ENCODE measurements at regions not wholly inside any gene's neighbourhood (a gene's known extent, or its start where the extent isn't known, plus 50 kb on each side); places are given as distances from the start of the nearest gene placed in this dataset.

DNA sequence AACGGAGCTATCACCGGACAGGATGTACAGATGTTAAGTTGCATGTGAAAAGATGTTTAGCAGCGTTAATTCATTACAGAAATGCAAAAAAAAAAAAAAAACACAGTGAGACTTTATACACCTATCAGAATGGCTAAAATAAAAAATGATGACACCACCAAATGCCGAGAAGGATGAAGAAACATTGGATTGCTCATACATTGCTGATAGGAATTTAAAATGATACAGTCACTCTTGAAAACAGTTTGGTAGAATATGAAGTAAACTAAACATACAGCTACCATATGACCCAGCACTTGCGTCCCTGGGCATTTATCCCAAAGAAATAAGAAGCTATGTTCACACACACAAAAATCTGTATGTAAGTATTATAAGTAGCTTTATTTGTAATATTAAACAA, 574.1 kb downstream of the SLC16A7 start:
- no peak overlapping the region for H3K27ac ChIP-seq (ENCODE audit: control insufficient read depth, insufficient read depth, low read length)
- H3K9me1 ChIP-seq (ENCODE audit: control insufficient read depth, extremely low read depth, insufficient read depth, low read length) = no peaks in the 10 kb centered on the region
- no peaks in the 10 kb centered on the region for H3K27me3 ChIP-seq (ENCODE audit: control insufficient read depth, extremely low read depth, insufficient read depth, low read length)
- no peaks in the 10 kb centered on the region for H3K79me2 ChIP-seq (ENCODE audit: control insufficient read depth, insufficient read depth, low read length)
- TF ChIP-seq EZH2 (IDR thresholded peaks at IDR 0.05; ENCODE audit: low read length) (no peak), CTCF (optimal IDR thresholded peaks at IDR 0.05 in 1 of 3, IDR thresholded peaks at IDR 0.05 in 1 of 3, conservative IDR thresholded peaks at IDR 0.05 in 1 of 3; ENCODE audit: extremely low read depth in 1 of 3, insufficient read depth in 2 of 3, low read length in 3 of 3) (no peak)
- H3K9ac ChIP-seq (ENCODE audit: control insufficient read depth, extremely low read depth, insufficient read depth, low read length) = no peak overlapping the region
- H4K20me1 ChIP-seq (ENCODE audit: control insufficient read depth, extremely low read depth, insufficient read depth, low read length) = no peaks in the 10 kb centered on the region
- FAIRE-seq = no peak
- no peaks in the 10 kb centered on the region for H3K9me3 ChIP-seq (ENCODE audit: control insufficient read depth, low read depth, low read length)
- no peak for DNase-seq (ENCODE audit: low read depth, low spot score)
- H3K4me1 ChIP-seq (ENCODE audit: control insufficient read depth, extremely low read depth, insufficient read depth, low read length) = peaks cover 4% of the 10 kb centered on the region
- dilution Hi-C loops (cut with MboI; ENCODE audit: extremely low pct_ligation_motif_present, low sequenced_read_pairs) = no loop called here
- no peaks in the 10 kb centered on the region for H3K36me3 ChIP-seq (ENCODE audit: control insufficient read depth in 2 of 2, extremely low read depth in 1 of 2, insufficient read depth in 2 of 2, low read length in 2 of 2)
- no peak overlapping the region for H2AFZ ChIP-seq (ENCODE audit: control insufficient read depth, low read length)
- H3K4me2 ChIP-seq (ENCODE audit: control insufficient read depth, extremely low read depth, insufficient read depth, low read depth, low read length) = no peak overlapping the region
- no peak overlapping the region for H3K4me3 ChIP-seq (ENCODE audit: control insufficient read depth in 2 of 3, extremely low read depth in 1 of 3, insufficient read depth in 2 of 3, low read depth in 1 of 3, low read length in 3 of 3)

DNA sequence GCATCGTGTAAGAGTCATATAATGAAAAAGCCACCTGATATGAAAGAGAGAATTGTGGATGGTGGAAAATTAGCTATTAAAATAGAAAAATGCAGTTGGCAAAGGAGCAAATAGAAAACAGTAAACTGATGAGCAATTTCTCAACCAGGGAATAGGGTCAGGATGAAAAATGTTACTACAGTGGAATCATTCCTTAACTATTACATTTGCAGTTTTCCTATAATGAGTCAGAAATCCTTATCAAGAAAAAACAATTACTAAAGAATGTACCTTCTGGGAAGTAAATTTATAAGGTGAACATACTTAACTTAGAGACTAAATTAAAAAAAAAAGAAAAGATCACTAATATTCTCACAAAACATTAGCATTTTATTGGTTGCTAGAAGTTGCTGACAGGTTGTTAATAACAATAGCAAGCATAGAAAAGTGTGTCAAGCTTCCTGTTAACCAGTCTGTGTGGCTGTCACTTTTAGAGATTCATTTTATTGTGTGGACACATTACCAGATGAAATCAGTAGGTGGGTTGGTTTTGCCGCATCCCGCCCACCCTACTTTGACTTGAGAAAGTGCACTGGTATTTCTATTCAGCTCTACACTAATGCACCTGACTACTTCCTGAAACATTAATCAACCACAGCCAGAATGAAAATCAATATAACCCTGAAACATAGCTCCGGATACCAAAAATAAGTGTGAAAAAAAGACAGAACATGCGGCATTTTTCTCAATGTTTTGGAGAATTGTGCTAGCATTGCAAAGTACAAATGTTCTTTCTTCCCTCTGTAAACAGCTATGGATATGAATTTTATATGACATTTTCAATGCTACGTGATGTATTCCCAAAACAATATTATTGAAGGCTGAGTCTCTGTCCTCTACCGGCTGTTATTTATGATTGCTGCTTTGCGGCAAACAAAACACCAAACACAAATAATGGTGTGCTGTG, 576.7 kb downstream of the SLC16A7 start:
- Histone ChIP-seq H3K79me2 (ENCODE audit: control insufficient read depth, insufficient read depth, low read length) (no peaks in the 10 kb centered on the region), H3K9ac (ENCODE audit: control insufficient read depth, extremely low read depth, insufficient read depth, low read length) (no peak overlapping the region), H3K9me1 (ENCODE audit: control insufficient read depth, extremely low read depth, insufficient read depth, low read length) (no peaks in the 10 kb centered on the region), H3K27me3 (ENCODE audit: control insufficient read depth, extremely low read depth, insufficient read depth, low read length) (no peaks in the 10 kb centered on the region), H3K4me3 (ENCODE audit: control insufficient read depth in 2 of 3, extremely low read depth in 1 of 3, insufficient read depth in 2 of 3, low read depth in 1 of 3, low read length in 3 of 3) (no peak overlapping the region), H4K20me1 (ENCODE audit: control insufficient read depth, extremely low read depth, insufficient read depth, low read length) (no peaks in the 10 kb centered on the region), H3K9me3 (ENCODE audit: control insufficient read depth, low read depth, low read length) (no peaks in the 10 kb centered on the region), H3K4me1 (ENCODE audit: control insufficient read depth, extremely low read depth, insufficient read depth, low read length) (peaks cover 4% of the 10 kb centered on the region), H2AFZ (ENCODE audit: control insufficient read depth, low read length) (no peak overlapping the region), H3K36me3 (ENCODE audit: control insufficient read depth in 2 of 2, extremely low read depth in 1 of 2, insufficient read depth in 2 of 2, low read length in 2 of 2) (no peaks in the 10 kb centered on the region), H3K27ac (ENCODE audit: control insufficient read depth, insufficient read depth, low read length) (no peak overlapping the region), H3K4me2 (ENCODE audit: control insufficient read depth, extremely low read depth, insufficient read depth, low read depth, low read length) (no peak overlapping the region)
- dilution Hi-C loops (cut with MboI; ENCODE audit: extremely low pct_ligation_motif_present, low sequenced_read_pairs) = no loop called here
- no peak for FAIRE-seq
- no peak for TF ChIP-seq EZH2 (IDR thresholded peaks at IDR 0.05; ENCODE audit: low read length)
- TF ChIP-seq CTCF (optimal IDR thresholded peaks at IDR 0.05 in 1 of 3, IDR thresholded peaks at IDR 0.05 in 1 of 3, conservative IDR thresholded peaks at IDR 0.05 in 1 of 3; ENCODE audit: extremely low read depth in 1 of 3, insufficient read depth in 2 of 3, low read length in 3 of 3) = no peak
- DNase-seq (ENCODE audit: low read depth, low spot score) = no peak
